SK-N-SH treated with all-trans-retinoic acid at 6 μM for 48 hours (cell line): ENCODE measurements at regions not wholly inside any gene's neighbourhood (a gene's known extent, or its start where the extent isn't known, plus 50 kb on each side); places are given as distances from the start of the nearest gene placed in this dataset.

ENCODE experiments used
- ATAC-seq: fragments of 200-7000 bp; cut with Tn5 transposase; 3 replicates; pipeline ENCODE4 v1.9.1; 2020; ENCODE audit warnings: mild to moderate bottlenecking, moderate library complexity
- BACH2 ChIP-seq: fragments of 250-450 bp; sonication (Bioruptor Pico); IDR thresholded peaks from 2 replicates; pipeline ENCODE4 v1.9.0; 2021; ENCODE audit warnings: mild to moderate bottlenecking, borderline replicate concordance
- CSDC2 ChIP-seq: fragments of 250-450 bp; sonication (Bioruptor Pico); IDR thresholded peaks from 2 replicates; pipeline ENCODE4 v1.5.0; 2020; ENCODE audit warnings: mild to moderate bottlenecking, moderate library complexity
- ESRRG ChIP-seq: fragments of 250-450 bp; sonication (Bioruptor Pico); IDR thresholded peaks from 2 replicates; pipeline ENCODE4 v1.6.1; 2021; ENCODE audit warnings: mild to moderate bottlenecking
- GLIS3 ChIP-seq: fragments of 250-450 bp; sonication (Bioruptor Pico); IDR thresholded peaks from 2 replicates; pipeline ENCODE4 v1.5.0; 2020; ENCODE audit warnings: mild to moderate bottlenecking, moderate library complexity
- ISL1 ChIP-seq: fragments of 250-450 bp; sonication (Bioruptor Pico); IDR thresholded peaks from 2 replicates; pipeline ENCODE4 v2.1.2; 2022; ENCODE audit warnings: mild to moderate bottlenecking, moderate library complexity
- OSR1 ChIP-seq: fragments of 250-450 bp; sonication (Bioruptor Pico); IDR thresholded peaks from 2 replicates; pipeline ENCODE4 v1.8.0; 2022; ENCODE audit warnings: moderate library complexity, mild to moderate bottlenecking, inconsistent platforms
- RARB ChIP-seq: fragments of 250-450 bp; sonication (Bioruptor Pico); IDR thresholded peaks from 2 replicates; pipeline ENCODE4 v1.8.0; 2021; ENCODE audit warnings: mild to moderate bottlenecking, moderate library complexity
- SNAI2 ChIP-seq: fragments of 250-450 bp; sonication (Bioruptor Pico); IDR thresholded peaks from 2 replicates; pipeline ENCODE4 v1.5.0; 2020; ENCODE audit warnings: mild to moderate bottlenecking, moderate library complexity
- TCF4 ChIP-seq: fragments of 250-450 bp; sonication (Bioruptor Pico); IDR thresholded peaks from 2 replicates; pipeline ENCODE4 v1.8.0; 2021; ENCODE audit warnings: mild to moderate bottlenecking, moderate library complexity, borderline replicate concordance
- TOX ChIP-seq: fragments of 250-450 bp; sonication (Bioruptor Pico); IDR thresholded peaks from 2 replicates; pipeline ENCODE4 v1.8.0; 2021; ENCODE audit warnings: mild to moderate bottlenecking, moderate library complexity, borderline replicate concordance
- ZC3H10 ChIP-seq: fragments of 250-450 bp; sonication (Bioruptor Pico); IDR thresholded peaks from 2 replicates; pipeline ENCODE4 v1.5.1; 2021; ENCODE audit warnings: mild to moderate bottlenecking, moderate library complexity
- ZFP3 ChIP-seq: fragments of 250-450 bp; sonication (Bioruptor Pico); IDR thresholded peaks from 2 replicates; pipeline ENCODE4 v1.5.0; 2020; ENCODE audit warnings: mild to moderate bottlenecking, moderate library complexity
- ZFP30 ChIP-seq: fragments of 450-650 bp; formaldehyde crosslinking; IDR thresholded peaks from 2 replicates; pipeline ENCODE4 v1.5.0; 2022; ENCODE audit warnings: mild to moderate bottlenecking, moderate library complexity
- ZNF565 ChIP-seq: fragments of 450-650 bp; formaldehyde crosslinking; conservative IDR thresholded peaks from 2 replicates; pipeline ENCODE4 v1.5.0; 2020; ENCODE audit warnings: low read depth, mild to moderate bottlenecking, moderate library complexity
- ZNF70 ChIP-seq: fragments of 450-650 bp; formaldehyde crosslinking; IDR thresholded peaks from 2 replicates; pipeline ENCODE4 v1.5.0; 2020; ENCODE audit warnings: mild to moderate bottlenecking, moderate library complexity
- ZNF8 ChIP-seq: fragments of 450-650 bp; formaldehyde crosslinking; IDR thresholded peaks from 2 replicates; pipeline ENCODE4 v1.5.0; 2020; ENCODE audit warnings: mild to moderate bottlenecking, moderate library complexity
- TF ChIP-seq, protein P1 (sequence below): fragments of 250-450 bp; sonication (Bioruptor Pico); IDR thresholded peaks from 2 replicates; pipeline ENCODE4 v1.8.0; 2020; ENCODE audit warnings: mild to moderate bottlenecking, moderate library complexity, borderline replicate concordance
- TF ChIP-seq, protein P2 (sequence below): fragments of 250-450 bp; sonication (Bioruptor Pico); IDR thresholded peaks from 2 replicates; pipeline ENCODE4 v1.8.0; 2021; ENCODE audit warnings: low read depth, mild to moderate bottlenecking, moderate library complexity, borderline replicate concordance
- TF ChIP-seq, protein P3 (sequence below): fragments of 250-450 bp; sonication (Bioruptor Pico); IDR thresholded peaks from 2 replicates; pipeline ENCODE4 v1.5.0; 2020; ENCODE audit warnings: mild to moderate bottlenecking, moderate library complexity
- TF ChIP-seq, protein P4 (sequence below): fragments of 250-450 bp; sonication (Bioruptor Pico); IDR thresholded peaks from 2 replicates; pipeline ENCODE4 v1.5.1; 2021; ENCODE audit warnings: mild to moderate bottlenecking, moderate library complexity
- TF ChIP-seq, protein P5 (sequence below): fragments of 250-450 bp; sonication (Bioruptor Pico); IDR thresholded peaks from 2 replicates; pipeline ENCODE4 v1.5.1; 2020; ENCODE audit warnings: low read depth, mild to moderate bottlenecking, moderate library complexity

DNA sequence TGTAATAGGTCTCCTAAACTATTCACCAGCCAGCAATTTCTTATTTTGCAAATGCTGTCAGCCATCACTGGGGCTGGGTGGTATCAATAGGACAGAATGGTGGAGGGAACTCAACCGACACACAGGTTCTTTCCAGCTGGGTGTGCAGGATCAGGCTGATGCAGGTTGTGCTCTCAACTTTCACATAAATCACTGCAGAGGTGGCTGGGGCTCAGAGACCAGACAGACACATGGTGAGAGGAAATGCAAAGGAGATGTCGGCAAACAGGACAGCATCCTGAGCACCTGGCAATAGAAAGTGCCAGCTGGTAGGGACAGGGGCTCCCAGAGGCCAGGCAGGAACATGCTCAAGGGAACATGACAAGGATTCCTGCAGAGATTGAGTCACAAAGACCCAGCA, 254.9 kb downstream of the SOD2 start:
- TF ChIP-seq RARB (CRISPR knock-in tag) (no peak), ISL1 (CRISPR knock-in tag) (no peak), TCF4 (no peak), ZNF70 (CRISPR knock-in tag) (no peak), ZFP30 (CRISPR knock-in tag) (no peak), OSR1 (CRISPR knock-in tag) (no peak), ESRRG (no peak), ZC3H10 (no peak), TOX (CRISPR knock-in tag) (no peak), ZNF8 (CRISPR knock-in tag) (no peak), BACH2 (no peak), ZFP3 (CRISPR knock-in tag) (no peak), GLIS3 (CRISPR knock-in tag) (no peak), ZNF565 (no peak)
- TF ChIP-seq, protein P1, sequence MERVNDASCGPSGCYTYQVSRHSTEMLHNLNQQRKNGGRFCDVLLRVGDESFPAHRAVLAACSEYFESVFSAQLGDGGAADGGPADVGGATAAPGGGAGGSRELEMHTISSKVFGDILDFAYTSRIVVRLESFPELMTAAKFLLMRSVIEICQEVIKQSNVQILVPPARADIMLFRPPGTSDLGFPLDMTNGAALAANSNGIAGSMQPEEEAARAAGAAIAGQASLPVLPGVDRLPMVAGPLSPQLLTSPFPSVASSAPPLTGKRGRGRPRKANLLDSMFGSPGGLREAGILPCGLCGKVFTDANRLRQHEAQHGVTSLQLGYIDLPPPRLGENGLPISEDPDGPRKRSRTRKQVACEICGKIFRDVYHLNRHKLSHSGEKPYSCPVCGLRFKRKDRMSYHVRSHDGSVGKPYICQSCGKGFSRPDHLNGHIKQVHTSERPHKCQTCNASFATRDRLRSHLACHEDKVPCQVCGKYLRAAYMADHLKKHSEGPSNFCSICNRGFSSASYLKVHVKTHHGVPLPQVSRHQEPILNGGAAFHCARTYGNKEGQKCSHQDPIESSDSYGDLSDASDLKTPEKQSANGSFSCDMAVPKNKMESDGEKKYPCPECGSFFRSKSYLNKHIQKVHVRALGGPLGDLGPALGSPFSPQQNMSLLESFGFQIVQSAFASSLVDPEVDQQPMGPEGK (CRISPR knock-in tag) = no peak
- TF ChIP-seq, protein P2, sequence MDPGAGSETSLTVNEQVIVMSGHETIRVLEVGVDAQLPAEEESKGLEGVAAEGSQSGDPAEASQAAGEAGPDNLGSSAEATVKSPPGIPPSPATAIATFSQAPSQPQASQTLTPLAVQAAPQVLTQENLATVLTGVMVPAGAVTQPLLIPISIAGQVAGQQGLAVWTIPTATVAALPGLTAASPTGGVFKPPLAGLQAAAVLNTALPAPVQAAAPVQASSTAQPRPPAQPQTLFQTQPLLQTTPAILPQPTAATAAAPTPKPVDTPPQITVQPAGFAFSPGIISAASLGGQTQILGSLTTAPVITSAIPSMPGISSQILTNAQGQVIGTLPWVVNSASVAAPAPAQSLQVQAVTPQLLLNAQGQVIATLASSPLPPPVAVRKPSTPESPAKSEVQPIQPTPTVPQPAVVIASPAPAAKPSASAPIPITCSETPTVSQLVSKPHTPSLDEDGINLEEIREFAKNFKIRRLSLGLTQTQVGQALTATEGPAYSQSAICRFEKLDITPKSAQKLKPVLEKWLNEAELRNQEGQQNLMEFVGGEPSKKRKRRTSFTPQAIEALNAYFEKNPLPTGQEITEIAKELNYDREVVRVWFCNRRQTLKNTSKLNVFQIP (CRISPR knock-in tag) = no peak
- TF ChIP-seq, protein P3, sequence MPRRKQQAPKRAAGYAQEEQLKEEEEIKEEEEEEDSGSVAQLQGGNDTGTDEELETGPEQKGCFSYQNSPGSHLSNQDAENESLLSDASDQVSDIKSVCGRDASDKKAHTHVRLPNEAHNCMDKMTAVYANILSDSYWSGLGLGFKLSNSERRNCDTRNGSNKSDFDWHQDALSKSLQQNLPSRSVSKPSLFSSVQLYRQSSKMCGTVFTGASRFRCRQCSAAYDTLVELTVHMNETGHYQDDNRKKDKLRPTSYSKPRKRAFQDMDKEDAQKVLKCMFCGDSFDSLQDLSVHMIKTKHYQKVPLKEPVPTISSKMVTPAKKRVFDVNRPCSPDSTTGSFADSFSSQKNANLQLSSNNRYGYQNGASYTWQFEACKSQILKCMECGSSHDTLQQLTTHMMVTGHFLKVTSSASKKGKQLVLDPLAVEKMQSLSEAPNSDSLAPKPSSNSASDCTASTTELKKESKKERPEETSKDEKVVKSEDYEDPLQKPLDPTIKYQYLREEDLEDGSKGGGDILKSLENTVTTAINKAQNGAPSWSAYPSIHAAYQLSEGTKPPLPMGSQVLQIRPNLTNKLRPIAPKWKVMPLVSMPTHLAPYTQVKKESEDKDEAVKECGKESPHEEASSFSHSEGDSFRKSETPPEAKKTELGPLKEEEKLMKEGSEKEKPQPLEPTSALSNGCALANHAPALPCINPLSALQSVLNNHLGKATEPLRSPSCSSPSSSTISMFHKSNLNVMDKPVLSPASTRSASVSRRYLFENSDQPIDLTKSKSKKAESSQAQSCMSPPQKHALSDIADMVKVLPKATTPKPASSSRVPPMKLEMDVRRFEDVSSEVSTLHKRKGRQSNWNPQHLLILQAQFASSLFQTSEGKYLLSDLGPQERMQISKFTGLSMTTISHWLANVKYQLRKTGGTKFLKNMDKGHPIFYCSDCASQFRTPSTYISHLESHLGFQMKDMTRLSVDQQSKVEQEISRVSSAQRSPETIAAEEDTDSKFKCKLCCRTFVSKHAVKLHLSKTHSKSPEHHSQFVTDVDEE (CRISPR knock-in tag) = no peak
- TF ChIP-seq, protein P4, sequence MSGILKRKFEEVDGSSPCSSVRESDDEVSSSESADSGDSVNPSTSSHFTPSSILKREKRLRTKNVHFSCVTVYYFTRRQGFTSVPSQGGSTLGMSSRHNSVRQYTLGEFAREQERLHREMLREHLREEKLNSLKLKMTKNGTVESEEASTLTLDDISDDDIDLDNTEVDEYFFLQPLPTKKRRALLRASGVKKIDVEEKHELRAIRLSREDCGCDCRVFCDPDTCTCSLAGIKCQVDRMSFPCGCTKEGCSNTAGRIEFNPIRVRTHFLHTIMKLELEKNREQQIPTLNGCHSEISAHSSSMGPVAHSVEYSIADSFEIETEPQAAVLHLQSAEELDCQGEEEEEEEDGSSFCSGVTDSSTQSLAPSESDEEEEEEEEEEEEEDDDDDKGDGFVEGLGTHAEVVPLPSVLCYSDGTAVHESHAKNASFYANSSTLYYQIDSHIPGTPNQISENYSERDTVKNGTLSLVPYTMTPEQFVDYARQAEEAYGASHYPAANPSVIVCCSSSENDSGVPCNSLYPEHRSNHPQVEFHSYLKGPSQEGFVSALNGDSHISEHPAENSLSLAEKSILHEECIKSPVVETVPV = no peak
- TF ChIP-seq, protein P5, sequence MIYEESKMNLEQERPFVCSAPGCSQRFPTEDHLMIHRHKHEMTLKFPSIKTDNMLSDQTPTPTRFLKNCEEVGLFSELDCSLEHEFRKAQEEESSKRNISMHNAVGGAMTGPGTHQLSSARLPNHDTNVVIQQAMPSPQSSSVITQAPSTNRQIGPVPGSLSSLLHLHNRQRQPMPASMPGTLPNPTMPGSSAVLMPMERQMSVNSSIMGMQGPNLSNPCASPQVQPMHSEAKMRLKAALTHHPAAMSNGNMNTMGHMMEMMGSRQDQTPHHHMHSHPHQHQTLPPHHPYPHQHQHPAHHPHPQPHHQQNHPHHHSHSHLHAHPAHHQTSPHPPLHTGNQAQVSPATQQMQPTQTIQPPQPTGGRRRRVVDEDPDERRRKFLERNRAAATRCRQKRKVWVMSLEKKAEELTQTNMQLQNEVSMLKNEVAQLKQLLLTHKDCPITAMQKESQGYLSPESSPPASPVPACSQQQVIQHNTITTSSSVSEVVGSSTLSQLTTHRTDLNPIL (CRISPR knock-in tag) = no peak
- TF ChIP-seq, all 23 proteins: peak for 0
- ATAC-seq = no peak

DNA sequence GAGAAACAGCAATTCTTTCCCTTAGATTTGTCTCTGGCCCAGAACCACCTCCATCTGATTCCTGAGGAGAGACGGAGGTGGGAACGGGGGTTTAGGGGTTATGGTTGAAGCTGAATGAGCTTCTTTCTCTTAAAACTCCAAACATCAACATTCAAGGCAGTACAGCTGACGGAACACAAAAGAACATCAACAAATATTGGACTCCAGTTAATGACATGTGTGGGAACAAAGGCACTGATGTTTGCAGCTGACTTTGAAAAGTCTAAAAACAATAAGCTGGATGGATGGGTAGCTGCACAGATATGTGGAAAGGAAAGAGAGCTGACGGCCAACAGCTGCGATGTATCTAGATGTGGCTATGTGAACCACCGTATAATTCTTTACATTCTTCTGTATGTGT, 256.5 kb downstream of the SOD2 start:
- no peak for ATAC-seq
- no peak for TF ChIP-seq TOX (CRISPR knock-in tag)
- TF ChIP-seq SNAI2 (CRISPR knock-in tag) = no peak
- no peak for TF ChIP-seq ZNF565
- TF ChIP-seq TCF4 = no peak
- no peak for TF ChIP-seq ZNF70 (CRISPR knock-in tag)
- TF ChIP-seq, protein P5 (CRISPR knock-in tag) = no peak
- TF ChIP-seq CSDC2 (CRISPR knock-in tag) = no peak
- TF ChIP-seq, protein P2 (CRISPR knock-in tag) = no peak
- no peak for TF ChIP-seq ZNF8 (CRISPR knock-in tag)
- TF ChIP-seq ESRRG = no peak
- TF ChIP-seq, protein P4 = no peak
- no peak for TF ChIP-seq BACH2
- TF ChIP-seq ZC3H10 = no peak
- no peak for TF ChIP-seq OSR1 (CRISPR knock-in tag)
- TF ChIP-seq RARB (CRISPR knock-in tag) = no peak
